22Rv1 (cell line): ENCODE measurements at regions not wholly inside any gene's neighbourhood (a gene's known extent, or its start where the extent isn't known, plus 50 kb on each side); places are given as distances from the start of the nearest gene placed in this dataset.

Source experiments
- ZFX ChIP-seq: fragments of 450-650 bp; IDR thresholded peaks from 2 replicates; pipeline ENCODE4 v1.6.1; 2017; ENCODE audit warnings: antibody characterized with exemption, borderline replicate concordance
- TF ChIP-seq, protein P1 (sequence below): fragments of 450-650 bp; IDR thresholded peaks from 2 replicates; pipeline ENCODE4 v1.5.1; 2017; ENCODE audit warnings: mild to moderate bottlenecking

DNA sequence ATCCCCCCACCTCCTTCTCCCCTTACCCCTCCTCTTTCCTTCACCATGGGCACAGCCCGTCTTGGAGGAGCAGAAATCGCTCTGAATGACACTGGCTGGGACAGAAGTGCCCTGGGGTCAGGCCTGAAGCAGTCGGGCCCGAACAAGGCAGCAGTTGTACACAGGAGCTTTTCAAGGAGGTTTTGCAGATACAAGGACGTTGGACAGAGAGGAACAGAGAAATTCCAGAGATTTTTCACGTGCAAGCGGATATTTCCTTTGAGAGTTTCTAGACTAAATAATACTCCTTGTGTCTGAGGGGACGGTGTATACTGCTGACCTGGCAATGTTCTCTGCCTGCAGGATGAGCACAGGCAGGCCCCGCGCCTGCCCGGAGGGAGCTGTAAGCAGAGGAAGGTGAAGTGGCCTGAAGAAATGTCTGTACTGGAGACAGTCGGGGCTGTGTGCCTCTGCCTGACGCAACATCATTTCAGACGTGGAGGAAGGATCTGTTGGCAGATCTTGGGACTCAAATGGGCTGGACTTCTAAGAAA lies 95.3 kb upstream of the SLC25A33 start:
- TF ChIP-seq, protein P1, sequence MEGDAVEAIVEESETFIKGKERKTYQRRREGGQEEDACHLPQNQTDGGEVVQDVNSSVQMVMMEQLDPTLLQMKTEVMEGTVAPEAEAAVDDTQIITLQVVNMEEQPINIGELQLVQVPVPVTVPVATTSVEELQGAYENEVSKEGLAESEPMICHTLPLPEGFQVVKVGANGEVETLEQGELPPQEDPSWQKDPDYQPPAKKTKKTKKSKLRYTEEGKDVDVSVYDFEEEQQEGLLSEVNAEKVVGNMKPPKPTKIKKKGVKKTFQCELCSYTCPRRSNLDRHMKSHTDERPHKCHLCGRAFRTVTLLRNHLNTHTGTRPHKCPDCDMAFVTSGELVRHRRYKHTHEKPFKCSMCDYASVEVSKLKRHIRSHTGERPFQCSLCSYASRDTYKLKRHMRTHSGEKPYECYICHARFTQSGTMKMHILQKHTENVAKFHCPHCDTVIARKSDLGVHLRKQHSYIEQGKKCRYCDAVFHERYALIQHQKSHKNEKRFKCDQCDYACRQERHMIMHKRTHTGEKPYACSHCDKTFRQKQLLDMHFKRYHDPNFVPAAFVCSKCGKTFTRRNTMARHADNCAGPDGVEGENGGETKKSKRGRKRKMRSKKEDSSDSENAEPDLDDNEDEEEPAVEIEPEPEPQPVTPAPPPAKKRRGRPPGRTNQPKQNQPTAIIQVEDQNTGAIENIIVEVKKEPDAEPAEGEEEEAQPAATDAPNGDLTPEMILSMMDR = no peak
- no peak for TF ChIP-seq ZFX
